WTC11 (cell line): ENCODE measurements at regions not wholly inside any gene's neighbourhood (a gene's known extent, or its start where the extent isn't known, plus 50 kb on each side); places are given as distances from the start of the nearest gene placed in this dataset.

Experiments
- ATAC-seq: fragments of 200-7000 bp; cut with Tn5 transposase; 2 replicates; pipeline ENCODE4 v1.10.0; 2021; ENCODE audit warnings: mild to moderate bottlenecking, moderate library complexity
- CTCF ChIA-PET: fragments of 300-600 bp; sonication (Branson Sonifier 250); formaldehyde crosslinking; loops from one replicate; lab custom pipeline; 2021; ENCODE audit warnings: antibody characterized with exemption; lab: Charles Lee
- POLR2A ChIA-PET: fragments of 350-600 bp; sonication (Branson Sonifier 250); formaldehyde crosslinking; loops from one replicate; lab custom pipeline; 2021; ENCODE audit warnings: antibody characterized with exemption; lab: Charles Lee
- DNase-seq: peaks from one replicate; pipeline ENCODE4 v3.0.0; 2021; ENCODE audit warnings: low spot score
- H3K27ac Mint-ChIP-seq: 2 replicates; pipeline ENCODE4 v1.8.0; 2021; ENCODE audit warnings: mixed read lengths
- H3K27me3 Mint-ChIP-seq: 2 replicates; pipeline ENCODE4 v1.8.0; 2021; ENCODE audit warnings: low read depth, mild to moderate bottlenecking, moderate library complexity, mixed read lengths
- H3K36me3 Mint-ChIP-seq: 2 replicates; pipeline ENCODE4 v1.8.0; 2021; ENCODE audit warnings: mixed read lengths
- H3K4me1 Mint-ChIP-seq: 2 replicates; pipeline ENCODE4 v1.8.0; 2022; ENCODE audit warnings: mixed read lengths
- H3K4me3 Mint-ChIP-seq: 2 replicates; pipeline ENCODE4 v1.8.0; 2021; ENCODE audit warnings: mild to moderate bottlenecking, moderate library complexity, mixed read lengths
- H3K9me3 Mint-ChIP-seq: 2 replicates; pipeline ENCODE4 v1.8.0; 2021; ENCODE audit warnings: mixed read lengths
- ATF3 ChIP-seq: sonication (generic); formaldehyde crosslinking; conservative IDR thresholded peaks from 2 replicates; pipeline ENCODE4 v1.8.1; 2022; ENCODE audit warnings: mild to moderate bottlenecking, missing genetic modification reagents
- CTCF ChIP-seq: fragments of 200-600 bp; IDR thresholded peaks from 2 replicates; pipeline ENCODE4 v1.8.0; 2022; ENCODE audit warnings: antibody characterized with exemption
- E2F4 ChIP-seq: sonication (generic); formaldehyde crosslinking; IDR thresholded peaks from 2 replicates; pipeline ENCODE4 v1.8.1; 2022; ENCODE audit warnings: low read depth, mild to moderate bottlenecking, moderate library complexity, missing genetic modification reagents, borderline replicate concordance
- ERG ChIP-seq: fragments of 250-450 bp; sonication (Bioruptor Pico); IDR thresholded peaks from 2 replicates; pipeline ENCODE4 v1.8.0; 2021; ENCODE audit warnings: mild to moderate bottlenecking
- FOXP1 ChIP-seq: sonication (generic); formaldehyde crosslinking; IDR thresholded peaks from 2 replicates; pipeline ENCODE4 v1.8.0; 2022; ENCODE audit warnings: missing genetic modification reagents, mild to moderate bottlenecking, moderate library complexity, borderline replicate concordance
- MAX ChIP-seq: sonication (generic); formaldehyde crosslinking; IDR thresholded peaks from 2 replicates; pipeline ENCODE4 v1.8.0; 2022; ENCODE audit warnings: mild to moderate bottlenecking, missing genetic modification reagents
- NR1H2 ChIP-seq: sonication (generic); formaldehyde crosslinking; IDR thresholded peaks from 2 replicates; pipeline ENCODE4 v1.9.0; 2021; ENCODE audit warnings: mild to moderate bottlenecking, moderate library complexity, missing genetic modification reagents
- PRRX2 ChIP-seq: fragments of 250-450 bp; sonication (Bioruptor Pico); IDR thresholded peaks from 2 replicates; pipeline ENCODE4 v1.8.0; 2021; ENCODE audit warnings: mild to moderate bottlenecking
- SMAD4 ChIP-seq: sonication (generic); formaldehyde crosslinking; IDR thresholded peaks from 2 replicates; pipeline ENCODE4 v1.8.0; 2022; ENCODE audit warnings: mild to moderate bottlenecking, missing genetic modification reagents
- TP53 ChIP-seq: sonication (generic); formaldehyde crosslinking; IDR thresholded peaks from 2 replicates; pipeline ENCODE4 v1.8.1; 2023; ENCODE audit warnings: mild to moderate bottlenecking, missing genetic modification reagents
- ZBTB21 ChIP-seq: sonication (generic); formaldehyde crosslinking; IDR thresholded peaks from 2 replicates; pipeline ENCODE4 v1.8.1; 2023; ENCODE audit warnings: mild to moderate bottlenecking, missing genetic modification reagents, borderline replicate concordance
- ZNF138 ChIP-seq: sonication (generic); formaldehyde crosslinking; conservative IDR thresholded peaks from 2 replicates; pipeline ENCODE4 v1.8.1; 2022; ENCODE audit warnings: mild to moderate bottlenecking, moderate library complexity, missing genetic modification reagents
- ZNF263 ChIP-seq: sonication (generic); formaldehyde crosslinking; IDR thresholded peaks from 2 replicates; pipeline ENCODE4 v1.8.1; 2022; ENCODE audit warnings: low read depth, mild to moderate bottlenecking, moderate library complexity, missing genetic modification reagents
- ZNF317 ChIP-seq: sonication (generic); formaldehyde crosslinking; IDR thresholded peaks from 2 replicates; pipeline ENCODE4 v1.8.1; 2023; ENCODE audit warnings: low read depth, mild to moderate bottlenecking, moderate library complexity, missing genetic modification reagents, borderline replicate concordance
- ZNF416 ChIP-seq: fragments of 250-450 bp; sonication (Bioruptor Pico); IDR thresholded peaks from 2 replicates; pipeline ENCODE4 v1.9.0; 2021; ENCODE audit warnings: mild to moderate bottlenecking, inconsistent platforms
- ZNF532 ChIP-seq: fragments of 250-450 bp; sonication (Bioruptor Pico); IDR thresholded peaks from 2 replicates; pipeline ENCODE4 v1.9.0; 2021; ENCODE audit warnings: mild to moderate bottlenecking, borderline replicate concordance

- TF ChIP-seq CTCF (no peak), ZNF317 (CRISPR knock-in tag) (no peak), TP53 (CRISPR knock-in tag) (no peak), ERG (CRISPR knock-in tag) (no peak), PRRX2 (CRISPR knock-in tag) (no peak)
These were observed 259.6 kb downstream of the TMEM114 start (continued) for GRCh38 chr16:8330761-8331160.

GRCh38 chr16:8326232-8326631 is 264.1 kb downstream of the TMEM114 start:
- H3K4me3 Mint-ChIP-seq, result no peak overlapping the region
- H3K4me1 Mint-ChIP-seq, result no peaks in the 10 kb centered on the region
- ChIA-PET CTCF (no interaction called here), POLR2A (no interaction called here)
- no peak overlapping the region for H3K27ac Mint-ChIP-seq
- peaks cover 7% of the 10 kb centered on the region for H3K27me3 Mint-ChIP-seq
- DNase-seq, result no peak
- ATAC-seq, result no peak
- TF ChIP-seq ZNF138 (CRISPR knock-in tag) (no peak), E2F4 (CRISPR knock-in tag) (no peak), FOXP1 (CRISPR knock-in tag) (no peak), ZNF416 (CRISPR knock-in tag) (no peak), ZNF263 (no peak), SMAD4 (CRISPR knock-in tag) (no peak), MAX (no peak), ZNF532 (CRISPR knock-in tag) (no peak), PRRX2 (CRISPR knock-in tag) (no peak), NR1H2 (no peak), ZBTB21 (CRISPR knock-in tag) (no peak), ATF3 (no peak)
- peaks cover 89% of the 10 kb centered on the region for H3K9me3 Mint-ChIP-seq
- peaks cover 67% of the 10 kb centered on the region for H3K36me3 Mint-ChIP-seq
